IPS-NIHi7 (cell line): ENCODE measurements at regions not wholly inside any gene's neighbourhood (a gene's known extent, or its start where the extent isn't known, plus 50 kb on each side); places are given as distances from the start of the nearest gene placed in this dataset.

Experiments
- DNase-seq: peaks from one replicate; pipeline ENCODE4 v3.0.0; 2012; ENCODE audit warnings: mixed read lengths; ENCODE audit errors: extremely low spot score

DNA sequence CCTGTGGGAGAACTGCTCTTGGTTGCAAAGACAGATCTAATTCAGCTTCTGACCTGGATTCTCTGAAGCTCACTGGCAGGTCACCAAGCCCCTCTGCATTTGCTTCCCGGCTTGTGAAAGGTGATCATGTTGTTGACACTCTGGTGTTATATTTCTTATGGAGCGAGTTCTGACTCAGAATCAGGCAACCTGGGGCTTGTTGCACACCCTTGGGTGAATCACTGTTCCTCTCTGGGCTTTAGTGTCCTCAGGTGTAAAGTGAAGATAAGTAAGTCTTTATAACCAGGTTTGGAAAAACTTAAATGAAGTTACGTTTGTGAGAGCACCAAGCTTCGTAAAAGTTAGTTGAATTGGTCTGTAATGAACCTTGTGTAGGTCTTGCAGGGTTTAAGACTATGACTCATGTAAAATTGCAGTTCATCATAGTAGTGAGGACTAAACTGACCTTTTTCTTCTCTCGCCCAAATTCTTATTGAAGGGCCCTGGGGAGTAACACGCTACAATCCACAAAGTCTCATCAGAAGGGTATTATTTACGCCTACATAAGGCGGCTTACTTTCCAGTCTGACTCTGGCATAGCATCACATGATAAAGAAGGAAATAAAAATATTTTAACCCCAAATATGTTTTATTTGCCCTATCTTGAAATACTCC lies 218.6 kb downstream of the TMEM38B start:
- DNase-seq = no peak

DNA sequence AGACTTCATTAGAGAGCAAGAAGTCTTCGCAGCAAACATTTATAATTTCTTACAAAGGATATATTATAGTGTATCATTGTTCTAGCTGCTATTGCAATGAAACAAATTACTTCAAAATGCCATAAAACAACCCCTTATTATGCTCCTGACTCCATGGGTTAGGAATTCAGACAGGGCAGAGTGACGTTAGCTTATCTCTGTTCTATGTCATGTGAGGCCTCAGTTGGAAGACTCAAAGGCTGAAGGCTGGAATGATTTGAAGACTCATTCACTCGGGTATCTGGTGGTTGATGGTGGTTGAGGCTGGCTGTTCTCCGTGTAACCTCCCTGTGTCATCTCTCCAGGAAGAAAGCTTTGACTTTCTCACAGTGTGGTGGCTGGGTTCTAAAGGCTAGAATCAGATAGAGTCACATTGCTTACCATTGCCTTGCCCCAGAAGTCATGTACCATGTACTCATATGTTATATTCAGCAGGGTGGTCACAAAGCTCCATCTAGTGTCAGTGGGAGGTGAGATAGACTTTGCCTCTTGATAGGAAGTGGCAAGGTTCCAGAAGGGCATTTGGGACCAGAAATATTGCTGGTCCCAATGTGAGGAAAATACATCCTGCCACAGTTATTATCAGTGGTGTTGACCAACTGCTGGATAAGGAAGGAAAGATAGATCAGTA lies 226.9 kb downstream of the TMEM38B start:
- DNase-seq = no peak

DNA sequence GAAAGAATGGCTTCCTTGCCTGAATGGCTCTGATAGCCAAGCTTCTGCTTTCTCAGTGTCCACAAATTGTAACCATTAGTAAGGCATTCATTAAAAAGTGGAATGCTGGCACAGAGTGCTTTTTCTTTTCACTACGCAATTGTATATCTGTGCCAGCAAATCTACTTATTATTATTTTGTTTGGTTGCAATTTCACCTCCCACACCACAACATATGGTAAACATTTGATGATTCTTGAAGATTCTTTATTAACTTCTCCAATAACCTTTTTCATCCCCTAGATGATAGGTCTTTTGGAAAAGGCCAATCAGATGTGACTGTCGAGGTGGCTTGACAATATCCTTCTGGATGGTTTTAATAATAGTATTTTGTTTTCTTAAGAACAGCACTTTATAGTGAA lies 234.1 kb downstream of the TMEM38B start:
- no peak for DNase-seq

DNA sequence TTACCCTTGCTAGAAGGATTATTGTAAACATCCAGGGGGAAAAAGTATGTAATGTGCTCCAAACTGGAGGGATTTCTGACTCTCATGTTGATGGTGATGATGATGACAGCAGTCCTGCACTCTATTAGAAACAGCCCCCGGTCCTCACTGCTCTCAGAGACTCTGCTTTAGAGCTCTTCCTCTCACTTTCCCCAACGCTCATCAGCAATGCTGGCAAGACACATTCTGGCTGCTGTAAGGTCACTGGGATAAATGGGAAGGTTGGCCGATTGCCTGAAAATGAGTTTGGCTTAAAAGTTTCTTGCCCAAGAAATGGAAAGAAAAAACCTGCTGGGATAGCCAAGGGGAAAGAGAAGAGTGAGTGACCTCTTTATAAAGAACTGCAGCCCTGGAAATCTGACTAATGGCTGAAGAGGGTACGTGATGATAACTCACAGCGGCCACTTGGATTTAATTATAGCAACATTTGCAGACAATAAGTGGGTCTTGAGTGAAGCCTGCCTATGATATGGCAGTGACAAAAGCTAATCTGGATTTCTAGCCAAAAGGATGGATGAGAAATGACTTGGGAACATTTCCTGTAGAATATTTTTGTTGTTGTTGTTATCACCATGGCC lies 235.8 kb downstream of the TMEM38B start:
- no peak for DNase-seq

DNA sequence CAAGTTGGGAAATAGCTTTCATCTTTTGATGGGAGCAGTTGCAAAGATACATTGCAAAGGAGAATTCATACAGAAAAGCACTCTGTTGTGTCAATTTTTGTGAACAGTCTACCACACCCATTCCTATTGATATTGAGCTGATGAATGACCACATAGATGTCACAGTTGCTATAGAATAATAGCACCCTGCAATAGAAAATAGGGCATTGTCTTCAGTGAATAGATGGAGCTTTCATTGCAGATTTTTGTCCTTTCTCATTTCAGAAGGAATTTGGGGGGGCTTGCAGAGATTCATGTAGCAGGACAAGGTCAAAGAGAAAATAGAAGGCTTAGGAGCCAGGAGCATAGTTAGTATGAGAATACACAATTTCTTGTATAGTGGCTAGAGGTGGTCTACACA lies 237.9 kb downstream of the TMEM38B start:
- DNase-seq = no peak

DNA sequence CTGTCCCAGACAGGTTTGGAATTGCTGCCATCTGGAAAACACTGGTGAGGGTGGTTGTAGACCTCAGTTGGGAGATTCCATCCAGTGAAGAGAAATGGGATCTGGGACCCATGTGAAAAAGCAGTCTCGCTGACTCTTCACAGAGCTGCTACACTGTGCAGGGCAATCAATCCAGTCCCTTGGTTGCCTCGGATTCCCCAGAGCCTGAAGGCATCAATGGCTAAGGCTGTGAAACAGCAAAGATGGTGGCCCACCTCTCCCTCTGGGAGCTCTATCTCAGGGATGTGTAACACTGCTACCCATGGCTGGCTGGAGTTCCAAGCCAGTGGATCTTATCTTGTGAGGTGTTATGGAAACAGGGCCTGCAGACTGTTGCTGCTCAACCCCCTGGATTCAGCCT lies 256.1 kb downstream of the TMEM38B start:
- DNase-seq = no peak

DNA sequence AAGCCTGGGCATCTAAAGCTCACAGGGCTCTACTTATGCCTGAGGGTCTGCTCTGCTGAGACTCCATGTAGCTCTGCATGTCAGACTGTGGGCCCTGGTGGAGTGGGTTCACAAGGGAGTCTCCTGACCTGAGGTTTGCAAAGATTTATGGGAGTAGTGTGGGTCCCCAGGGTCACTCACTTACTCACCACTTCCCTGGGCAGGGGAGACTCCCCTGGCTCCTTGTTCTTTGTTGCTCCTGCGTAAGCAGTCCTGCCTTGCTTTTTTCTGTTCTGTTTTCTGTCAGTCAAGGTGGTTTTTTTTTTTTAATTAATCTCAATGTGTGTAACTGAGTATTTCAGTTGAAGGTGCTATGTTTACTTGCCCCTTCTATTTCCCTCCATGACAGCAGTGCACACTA lies 256.6 kb downstream of the TMEM38B start:
- no peak for DNase-seq

DNA sequence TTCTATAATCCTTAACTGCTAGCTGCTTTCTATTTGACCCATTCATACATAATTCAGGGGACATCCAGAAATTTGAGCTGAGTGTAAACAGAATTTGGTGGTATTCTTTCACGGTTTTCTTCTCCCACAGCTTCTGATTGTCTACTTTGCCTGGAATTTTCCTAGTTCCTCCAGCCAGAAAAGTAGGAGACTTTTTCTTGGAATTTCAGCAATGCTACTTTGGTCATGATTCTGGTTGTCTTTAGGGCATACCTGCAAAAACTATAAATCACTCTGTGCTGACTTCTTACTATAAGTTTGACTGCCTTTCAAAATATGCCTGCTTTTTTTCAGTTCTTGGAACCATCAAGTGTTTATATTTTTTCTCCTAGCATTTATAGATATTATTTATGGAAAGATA lies 260.2 kb downstream of the TMEM38B start:
- DNase-seq = no peak

DNA sequence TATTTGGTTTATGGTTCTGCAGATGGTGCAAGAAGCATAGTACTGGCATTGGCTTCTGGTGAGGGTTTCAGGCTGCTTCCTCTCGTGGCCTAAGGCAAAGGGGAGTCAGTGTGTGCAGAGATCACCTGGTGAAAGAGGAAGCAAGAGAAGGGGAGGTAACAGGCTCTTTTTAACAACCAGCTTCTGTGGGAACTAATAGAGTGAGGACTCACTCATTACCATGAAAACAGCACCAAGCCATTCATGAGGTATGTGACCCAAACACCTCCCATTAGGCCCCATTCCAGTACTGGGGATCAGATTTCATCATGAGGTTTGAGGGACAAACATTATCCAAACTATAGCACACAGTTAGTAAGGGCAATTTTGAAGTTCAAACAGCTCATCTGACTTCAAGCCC lies 263.5 kb downstream of the TMEM38B start:
- no peak for DNase-seq

DNA sequence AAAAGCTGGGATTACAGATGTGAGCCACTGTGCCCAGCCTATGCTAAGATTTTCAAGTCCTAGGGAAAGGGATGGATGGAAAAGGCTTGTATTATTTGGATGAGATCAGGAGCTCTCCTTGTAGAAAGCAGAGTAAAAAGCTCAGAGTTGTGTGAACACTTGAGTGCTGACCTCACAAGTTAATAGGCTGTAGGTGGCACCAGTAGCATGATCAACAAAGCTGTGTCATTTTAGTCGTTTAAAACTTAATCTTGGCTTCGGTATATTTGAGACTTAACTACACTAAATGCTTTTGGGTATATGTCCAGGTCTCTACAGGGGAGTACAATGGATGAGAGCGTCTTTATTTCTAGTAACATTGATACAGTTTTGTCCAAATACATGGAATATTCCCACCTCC lies 264.2 kb downstream of the TMEM38B start:
- DNase-seq = no peak

DNA sequence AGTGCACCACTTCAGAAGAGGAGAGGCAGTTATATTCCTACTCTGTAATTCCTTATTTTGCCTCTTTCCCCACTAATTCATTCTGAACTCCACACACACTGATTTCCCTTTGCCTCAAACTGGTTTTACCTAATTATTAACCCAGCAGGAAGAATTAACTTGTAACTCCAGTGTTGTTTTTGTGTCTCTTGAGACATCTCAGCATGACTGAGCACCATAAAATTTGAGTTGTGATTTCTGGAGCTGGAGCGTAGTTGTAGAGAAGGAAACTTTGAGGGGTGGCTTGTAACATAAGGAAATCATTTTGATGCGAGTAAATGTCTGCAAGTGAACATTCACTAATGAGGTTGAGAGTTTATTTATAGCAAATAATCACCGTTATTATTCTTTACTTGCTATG lies 265.2 kb downstream of the TMEM38B start:
- DNase-seq = no peak

DNA sequence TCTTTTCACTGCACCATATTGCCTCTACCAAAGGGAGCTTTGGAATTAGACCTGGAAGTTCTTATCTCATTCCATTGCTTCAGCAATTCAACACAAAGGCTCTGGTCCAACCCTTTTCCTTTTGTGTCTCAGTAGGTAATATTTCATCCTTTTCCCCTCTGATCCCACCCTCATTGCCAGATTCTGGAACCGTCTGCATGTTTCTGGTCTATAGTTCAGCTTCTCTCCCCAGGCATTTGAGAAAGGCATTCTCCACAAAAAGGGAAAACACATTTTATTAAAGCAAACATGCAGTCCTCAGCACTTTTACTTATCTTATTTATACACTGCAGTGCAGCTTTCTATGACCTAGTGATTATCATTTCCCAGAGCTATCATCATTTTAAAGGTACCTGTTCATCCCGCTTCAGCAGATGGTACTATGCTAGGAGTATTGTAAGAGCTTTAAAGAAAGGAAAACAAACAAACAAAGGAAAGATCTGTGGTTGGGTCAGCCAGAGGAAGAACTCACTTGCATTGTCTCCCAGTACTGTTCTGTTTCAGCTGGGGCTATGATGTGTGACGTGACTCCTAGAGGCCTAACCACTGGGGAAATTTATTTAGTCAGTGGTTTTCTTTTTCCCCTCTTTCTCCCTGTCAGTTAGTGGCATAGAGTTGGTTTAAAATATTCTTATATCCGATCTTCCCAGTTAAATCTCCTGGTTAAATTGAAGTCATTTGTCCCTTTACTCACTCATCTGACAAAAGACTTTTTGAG lies 269.2 kb downstream of the TMEM38B start:
- DNase-seq = no peak

DNA sequence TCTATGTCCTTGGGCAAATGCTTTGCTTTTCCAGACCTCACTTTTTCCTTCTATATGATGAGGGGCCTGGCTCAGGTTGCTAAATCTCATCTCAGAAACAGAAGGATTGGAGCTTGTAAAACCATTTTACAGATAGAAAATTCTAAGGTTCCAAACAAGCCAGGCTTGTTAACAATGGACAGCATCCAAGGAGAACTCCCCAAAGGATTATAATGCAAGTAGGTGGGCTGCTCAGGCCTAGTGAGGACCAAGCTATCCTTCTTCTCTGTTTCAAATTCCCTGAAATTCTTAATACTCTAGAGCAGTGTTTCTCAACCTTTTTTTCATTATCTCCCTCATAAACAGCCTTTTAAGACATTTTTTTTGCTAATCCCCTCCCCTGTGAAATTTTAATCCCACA lies 269.8 kb downstream of the TMEM38B start:
- DNase-seq = no peak

DNA sequence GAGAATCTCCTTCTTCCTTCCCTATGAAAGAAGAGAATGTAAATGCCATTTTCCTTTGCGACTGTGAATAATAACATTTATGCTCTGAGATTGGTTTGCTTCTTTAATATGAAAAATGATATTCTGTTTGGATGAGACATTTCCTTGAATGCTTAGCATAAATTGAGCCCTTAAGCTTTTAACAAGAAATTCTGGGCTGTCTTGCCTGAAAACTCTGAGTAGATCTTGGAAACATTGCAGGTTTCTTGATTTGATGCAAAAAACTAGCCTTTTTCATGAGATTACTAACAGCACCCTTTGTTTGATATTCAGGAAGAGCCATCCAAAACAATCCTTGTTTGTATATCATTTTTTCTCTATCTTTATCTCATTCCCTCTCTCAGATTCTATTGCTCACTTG lies 272.5 kb downstream of the TMEM38B start:
- no peak for DNase-seq

DNA sequence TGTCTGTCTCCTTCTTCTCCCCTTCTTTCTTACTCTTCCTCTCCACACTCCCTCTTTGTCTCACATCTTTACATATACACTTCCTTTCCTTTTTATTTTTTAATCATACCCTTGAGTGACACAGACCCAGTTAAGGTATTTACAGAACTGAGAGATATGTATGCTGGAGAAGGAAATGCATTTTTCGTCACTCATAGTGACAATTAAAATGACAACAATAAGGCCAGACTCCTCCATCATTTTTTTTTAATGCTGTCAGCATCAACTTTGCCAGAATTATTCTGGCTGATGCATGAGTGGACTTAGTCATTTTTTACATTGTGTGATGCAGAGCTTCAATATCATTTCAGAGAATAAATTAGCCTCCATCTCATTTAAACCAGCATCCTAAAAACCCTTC lies 272.9 kb downstream of the TMEM38B start:
- no peak for DNase-seq

DNA sequence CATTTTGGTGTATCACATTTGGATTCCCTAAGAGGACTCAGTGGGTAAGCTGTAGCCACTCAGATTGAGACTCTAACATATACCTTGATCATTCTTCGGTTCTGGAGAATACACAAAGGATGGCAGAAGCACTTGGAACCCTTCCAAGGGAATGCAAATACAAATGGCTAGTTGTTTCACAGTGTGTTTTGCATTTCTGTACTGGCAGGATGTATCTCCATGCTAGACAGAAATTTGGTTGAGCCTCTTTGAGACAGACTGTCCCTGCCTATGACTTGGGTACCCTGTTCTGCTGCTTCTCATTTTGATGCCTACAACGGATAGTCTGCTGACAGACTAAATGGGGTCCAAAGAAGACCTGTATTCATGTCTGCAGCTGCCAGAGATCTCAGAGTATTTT lies 273.5 kb downstream of the TMEM38B start:
- DNase-seq = no peak

DNA sequence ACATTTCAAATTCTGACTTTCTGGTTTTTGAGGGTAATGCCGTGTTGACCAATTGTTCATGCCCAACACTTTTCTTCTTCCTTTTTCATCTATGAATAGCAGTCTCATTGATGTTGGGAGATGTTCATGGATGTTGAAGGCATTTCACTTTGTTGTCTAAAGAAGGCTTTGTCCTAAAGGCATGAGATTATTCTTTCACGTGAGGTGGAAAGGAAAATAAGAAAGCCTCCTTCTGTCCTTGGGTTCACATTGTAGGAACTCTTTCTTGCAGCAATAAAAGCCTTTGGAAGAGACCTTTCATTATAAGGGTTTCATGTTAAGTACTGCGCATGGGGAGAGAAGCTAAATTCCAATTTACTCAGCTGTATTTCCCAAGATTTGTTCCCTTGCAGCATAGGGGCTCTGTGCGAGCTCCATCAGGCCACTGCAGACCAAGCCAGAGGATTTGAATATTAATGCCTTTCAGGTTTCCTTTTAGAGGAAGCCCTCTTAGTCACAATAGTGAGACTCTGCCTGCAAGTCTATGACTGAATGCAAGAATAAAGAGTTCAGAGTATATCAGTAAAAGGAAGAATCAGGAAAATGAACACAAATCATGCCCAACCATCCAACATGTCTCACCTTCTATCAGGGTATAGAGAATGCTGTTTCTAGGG lies 274.6 kb downstream of the TMEM38B start:
- DNase-seq = no peak

DNA sequence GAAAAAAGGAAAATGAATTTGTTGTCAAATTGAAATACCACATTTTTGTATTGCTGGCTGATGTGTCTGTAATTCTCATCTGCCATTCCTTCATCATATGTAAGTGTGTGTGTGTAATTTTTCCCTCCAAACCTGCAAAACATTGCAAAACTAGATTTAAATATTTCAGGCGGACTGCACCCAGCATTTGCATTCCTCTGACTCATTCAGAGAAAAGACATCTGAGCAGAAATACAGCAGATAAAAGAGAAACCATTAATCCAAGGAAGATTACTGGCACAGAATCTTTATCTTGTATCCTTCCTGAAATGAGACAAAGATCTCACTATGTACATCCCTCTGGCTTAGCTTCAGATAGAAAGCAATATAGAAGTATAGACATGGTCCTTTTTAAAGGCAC lies 275.3 kb downstream of the TMEM38B start:
- no peak for DNase-seq

DNA sequence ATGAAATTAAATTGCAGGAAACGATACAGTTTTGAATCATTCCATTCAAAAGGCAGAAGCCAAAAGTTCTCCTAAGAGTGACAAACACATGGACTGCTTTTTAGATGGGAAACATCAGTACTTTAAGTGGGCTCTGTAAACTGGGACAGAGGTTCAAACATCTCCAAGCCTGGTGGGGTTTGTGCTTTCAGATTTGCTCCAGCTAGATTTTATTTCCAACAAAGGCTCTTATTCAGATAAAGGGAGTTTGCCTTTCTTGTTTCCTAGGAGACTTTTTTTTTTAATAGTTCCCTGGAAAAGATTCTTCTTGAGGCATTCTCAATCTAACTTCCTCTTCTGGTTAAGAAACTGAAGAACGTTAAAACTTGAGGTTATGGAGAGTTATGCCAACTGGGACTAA lies 277.6 kb downstream of the TMEM38B start:
- DNase-seq = no peak

DNA sequence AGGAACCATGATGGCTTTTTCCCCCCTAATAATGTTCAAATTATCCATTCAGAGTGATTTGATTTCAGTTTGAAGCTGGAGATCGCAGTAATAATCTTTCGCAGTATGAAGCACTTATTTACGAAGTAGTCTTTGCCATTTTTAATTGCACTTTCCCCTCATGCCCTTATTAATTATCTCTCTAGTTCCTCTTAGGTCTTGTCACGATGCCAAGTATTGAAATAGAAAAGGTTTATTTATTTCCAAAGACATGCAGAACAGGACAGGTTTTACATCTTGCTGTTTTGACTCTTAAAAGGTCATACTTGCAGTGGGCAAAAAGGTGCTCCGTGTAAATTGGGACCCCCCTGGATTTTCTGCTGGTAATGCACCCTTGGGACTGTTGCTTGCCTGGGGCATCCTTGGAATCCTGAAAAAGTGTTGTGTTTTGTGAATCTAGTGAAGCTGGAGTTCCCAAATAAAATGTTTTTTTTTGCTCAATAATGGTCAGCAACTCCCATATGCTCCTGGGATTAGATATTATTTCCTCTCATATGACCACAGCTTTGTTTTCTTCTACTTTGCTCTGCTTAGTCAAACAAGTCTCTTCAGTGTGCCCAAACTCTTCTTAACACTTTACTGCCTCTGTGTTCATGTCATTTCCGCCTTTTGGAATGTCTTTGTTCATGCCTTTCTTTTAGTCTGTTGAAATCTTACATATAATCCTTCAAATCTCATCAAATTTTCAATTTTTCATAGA lies 278.3 kb downstream of the TMEM38B start:
- DNase-seq = no peak

DNA sequence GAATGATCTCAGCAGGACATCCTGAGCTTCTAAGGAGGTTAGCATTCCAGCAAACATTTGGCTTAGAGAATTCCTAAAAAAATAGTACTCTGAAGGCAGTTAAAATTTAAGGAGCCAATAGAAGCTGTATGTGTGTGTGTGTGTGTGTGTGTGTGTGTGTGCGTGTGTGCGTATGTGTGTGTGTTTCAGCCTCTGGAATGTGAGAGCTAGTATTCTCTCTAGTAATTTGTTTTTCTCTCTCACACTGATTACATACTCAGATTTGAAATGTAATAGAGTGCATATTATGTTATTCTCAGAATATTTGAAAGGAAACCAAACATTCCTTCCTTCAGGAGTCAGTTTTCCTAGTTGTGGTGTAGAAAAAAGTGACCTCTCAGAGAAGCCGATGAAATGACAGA lies 279.6 kb downstream of the TMEM38B start:
- DNase-seq = no peak
